ENCODE measurements at regions not wholly inside any gene's neighbourhood (a gene's known extent, or its start where the extent isn't known, plus 50 kb on each side); places are given as distances from the start of the nearest gene placed in this dataset.
"Not testable (repeated sequence)": the region's sequence is repeated elsewhere in the genome, so short reads cannot be mapped to it uniquely, and the experiment has no call there.

DNA sequence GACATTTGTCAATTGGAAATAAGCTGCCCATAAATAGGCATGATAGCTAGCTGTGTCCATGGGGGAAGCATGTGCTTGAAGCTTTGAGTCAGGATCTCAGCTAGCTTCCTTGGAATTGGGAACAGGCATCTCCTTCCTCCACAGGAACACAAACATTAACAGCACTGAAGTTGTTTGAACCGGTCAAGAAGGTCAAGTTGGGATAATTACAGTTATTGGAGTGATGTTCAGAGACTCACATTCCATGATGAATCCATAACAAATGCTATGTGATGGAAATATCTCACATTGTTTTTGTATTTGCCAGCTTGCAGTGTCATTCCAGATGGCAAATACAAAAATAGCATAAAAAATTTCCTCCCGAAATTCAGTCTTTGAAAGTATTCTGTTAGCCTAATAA, 347.6 kb upstream of the SMIM21 start:
- no peak for DNase-seq (ENCODE audit: extremely low read depth in 1 of 2, low read depth in 1 of 2)

GRCh38 chr18:75773618-75774017, 346.1 kb upstream of the SMIM21 start:
- DNase-seq (ENCODE audit: extremely low read depth in 1 of 2, low read depth in 1 of 2): no peak

GRCh38 chr18:75762758-75763157, 335.3 kb upstream of the SMIM21 start:
- DNase-seq (ENCODE audit: extremely low read depth in 1 of 2, low read depth in 1 of 2): no peak

DNA sequence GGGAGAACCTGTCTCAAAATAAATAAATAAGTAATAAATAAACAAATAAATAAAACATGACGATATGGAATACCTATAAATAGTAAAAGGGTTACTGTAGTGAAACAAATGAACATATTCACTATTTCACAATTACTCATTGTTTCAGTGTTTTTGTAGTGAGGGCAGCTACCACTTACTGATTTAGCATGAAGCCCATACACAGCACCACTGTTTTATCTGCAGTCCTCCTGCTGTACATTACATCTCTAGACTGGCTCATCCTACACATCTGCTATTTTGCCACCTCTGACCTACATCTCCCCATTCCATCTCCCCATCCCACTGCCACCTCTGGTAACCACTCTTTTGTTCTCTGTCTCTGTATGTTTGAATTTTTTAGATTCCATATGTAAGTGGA, 332.7 kb upstream of the SMIM21 start:
- no peak for DNase-seq (ENCODE audit: extremely low read depth in 1 of 2, low read depth in 1 of 2)

GRCh38 chr18:75757951-75758350, 330.4 kb upstream of the SMIM21 start:
- DNase-seq (ENCODE audit: extremely low read depth in 1 of 2, low read depth in 1 of 2): no peak

GRCh38 chr18:75754433-75754832, 326.9 kb upstream of the SMIM21 start:
- no peak for DNase-seq (ENCODE audit: extremely low read depth in 1 of 2, low read depth in 1 of 2)

- DNase-seq (ENCODE audit: extremely low read depth in 1 of 2, low read depth in 1 of 2): no peak
Observed at GRCh38 chr18:75753753-75754152, 326.2 kb upstream of the SMIM21 start.

- no peak for DNase-seq (ENCODE audit: extremely low read depth in 1 of 2, low read depth in 1 of 2)
Observed at GRCh38 chr18:75752740-75753263, 325.3 kb upstream of the SMIM21 start.

GRCh38 chr18:75745147-75745546, 317.6 kb upstream of the SMIM21 start:
- DNase-seq (ENCODE audit: extremely low read depth in 1 of 2, low read depth in 1 of 2): no peak

DNA sequence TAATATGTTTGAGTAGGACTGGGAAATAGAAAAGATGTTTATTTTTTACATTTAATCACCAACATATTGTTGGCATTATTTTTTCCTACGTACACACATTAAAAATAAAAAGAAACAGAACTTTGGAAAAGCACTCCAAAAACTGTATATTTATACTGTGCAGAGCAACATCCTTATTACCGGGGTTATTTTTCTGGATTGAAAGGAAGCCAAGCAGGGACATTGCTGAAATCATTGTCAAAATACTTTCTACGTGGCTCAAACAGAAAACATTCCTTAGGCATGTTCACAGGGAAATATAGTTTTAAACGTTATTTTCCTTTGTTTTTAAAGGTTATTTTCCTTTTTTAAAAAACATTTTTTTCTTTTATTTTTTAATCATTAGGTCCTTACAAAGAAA, 315.0 kb upstream of the SMIM21 start:
- no peak for DNase-seq (ENCODE audit: extremely low read depth in 1 of 2, low read depth in 1 of 2)

GRCh38 chr18:75739682-75740081, 312.2 kb upstream of the SMIM21 start:
- no peak for DNase-seq (ENCODE audit: extremely low read depth in 1 of 2, low read depth in 1 of 2)

DNA sequence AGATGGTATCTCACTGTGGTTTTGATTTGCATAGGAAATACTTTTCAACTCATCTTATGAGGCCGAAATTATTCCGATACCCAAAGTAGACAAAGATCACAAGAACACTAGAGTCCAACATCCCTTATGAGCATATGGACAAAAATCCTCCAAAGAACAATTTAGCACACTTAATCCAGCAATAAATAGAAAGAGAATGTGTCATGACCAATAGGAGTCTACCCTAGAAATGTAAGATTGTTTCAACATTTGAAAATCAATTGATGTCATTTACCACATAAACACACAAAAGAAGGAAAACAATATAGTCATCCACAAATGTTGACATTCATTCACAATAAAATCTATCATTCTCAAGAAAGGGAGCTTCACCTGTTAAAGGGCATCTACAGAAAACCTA, 307.8 kb upstream of the SMIM21 start:
- no peak for DNase-seq (ENCODE audit: extremely low read depth in 1 of 2, low read depth in 1 of 2)

DNA sequence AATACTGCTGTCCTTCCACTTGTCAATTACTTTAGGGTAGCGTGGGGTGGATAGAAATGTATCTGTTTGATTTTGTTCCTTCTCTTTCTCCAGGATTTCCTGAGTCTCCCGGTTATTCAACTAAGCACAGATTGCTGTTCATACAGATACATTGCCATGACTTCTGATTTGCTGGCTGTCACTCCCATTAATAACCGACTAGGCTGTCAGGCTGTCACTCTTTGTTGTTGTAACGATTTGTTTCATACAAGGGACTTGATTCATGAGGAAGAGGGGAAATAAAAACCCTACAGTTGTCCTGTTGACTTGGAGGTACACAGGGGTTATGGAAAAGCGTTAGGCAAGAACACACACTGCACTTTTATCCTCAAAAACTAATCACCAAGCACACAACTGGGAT, 302.7 kb upstream of the SMIM21 start:
- no peak for DNase-seq (ENCODE audit: extremely low read depth in 1 of 2, low read depth in 1 of 2)

DNA sequence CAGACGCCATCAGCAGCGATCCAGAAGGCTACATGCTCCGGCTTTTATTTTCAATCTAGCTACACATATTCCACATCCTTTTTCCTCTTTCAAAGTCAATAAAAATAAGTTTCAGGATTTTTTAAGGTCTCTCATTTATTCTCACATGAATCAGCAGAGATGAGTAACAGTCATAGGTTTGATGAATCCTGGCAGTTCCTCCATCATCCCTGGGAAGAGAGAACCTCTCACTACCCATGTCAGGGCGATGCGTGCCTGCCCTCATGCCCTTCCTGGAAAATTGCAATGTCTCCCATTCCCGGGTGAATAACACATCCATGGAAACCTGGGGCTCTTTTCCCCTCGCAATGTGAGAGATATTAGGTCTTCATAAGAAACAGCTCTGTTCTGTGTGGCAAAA, 301.1 kb upstream of the SMIM21 start:
- no peak for DNase-seq (ENCODE audit: extremely low read depth in 1 of 2, low read depth in 1 of 2)

DNA sequence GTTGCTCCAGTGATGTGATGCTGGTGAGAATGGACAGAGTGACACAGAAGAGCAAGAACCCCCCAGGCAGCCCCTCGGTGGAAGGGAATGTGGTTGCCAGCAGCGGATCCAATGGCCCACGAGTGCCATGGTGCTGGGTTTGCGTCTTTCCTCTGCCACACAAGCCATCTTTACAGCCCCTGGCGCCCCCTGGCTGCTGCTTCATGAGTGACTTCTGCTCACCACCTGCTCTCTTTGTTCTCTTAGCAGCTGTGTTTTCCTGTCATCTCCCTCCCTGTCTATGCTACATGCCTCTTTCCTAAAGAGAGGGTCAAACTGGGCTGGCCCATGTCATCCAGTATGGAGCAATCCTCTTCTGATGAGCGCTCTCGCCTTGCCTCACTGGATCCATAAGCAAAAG, 300.0 kb upstream of the SMIM21 start:
- peak in 1 of 2 donors; percentile 1 for DNase-seq (ENCODE audit: extremely low read depth in 1 of 2, low read depth in 1 of 2)

GRCh38 chr18:75723521-75724340, 296.2 kb upstream of the SMIM21 start:
- DNase-seq (ENCODE audit: extremely low read depth in 1 of 2, low read depth in 1 of 2): no peak

GRCh38 chr18:75714766-75715165, 287.3 kb upstream of the SMIM21 start:
- no peak for DNase-seq (ENCODE audit: extremely low read depth in 1 of 2, low read depth in 1 of 2)

- DNase-seq (ENCODE audit: extremely low read depth in 1 of 2, low read depth in 1 of 2): not testable (repeated sequence)
Observed at GRCh38 chr18:75712124-75712867, 284.8 kb upstream of the SMIM21 start.

- DNase-seq (ENCODE audit: extremely low read depth in 1 of 2, low read depth in 1 of 2): no peak
Observed at GRCh38 chr18:75700561-75700960, 273.1 kb upstream of the SMIM21 start.

DNA sequence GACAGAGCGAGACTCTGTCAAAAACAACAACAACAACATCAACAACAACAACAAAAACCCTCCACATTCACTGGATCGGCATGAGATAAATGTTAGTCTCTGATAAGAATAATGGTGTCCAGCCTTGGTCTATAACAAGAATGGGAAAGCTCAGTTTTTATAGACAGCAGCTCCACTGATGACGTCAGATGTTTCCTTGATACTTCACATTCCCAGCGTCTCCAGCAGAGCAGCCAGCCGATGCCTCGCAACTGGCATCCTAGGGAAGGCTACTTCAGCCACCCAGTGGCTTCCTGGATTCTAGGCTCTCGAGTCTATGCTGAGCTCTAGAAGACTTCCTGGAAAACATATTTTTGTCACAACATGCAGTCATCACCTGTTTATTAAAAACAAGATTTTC, 271.4 kb upstream of the SMIM21 start:
- no peak for DNase-seq (ENCODE audit: extremely low read depth in 1 of 2, low read depth in 1 of 2)

DNA sequence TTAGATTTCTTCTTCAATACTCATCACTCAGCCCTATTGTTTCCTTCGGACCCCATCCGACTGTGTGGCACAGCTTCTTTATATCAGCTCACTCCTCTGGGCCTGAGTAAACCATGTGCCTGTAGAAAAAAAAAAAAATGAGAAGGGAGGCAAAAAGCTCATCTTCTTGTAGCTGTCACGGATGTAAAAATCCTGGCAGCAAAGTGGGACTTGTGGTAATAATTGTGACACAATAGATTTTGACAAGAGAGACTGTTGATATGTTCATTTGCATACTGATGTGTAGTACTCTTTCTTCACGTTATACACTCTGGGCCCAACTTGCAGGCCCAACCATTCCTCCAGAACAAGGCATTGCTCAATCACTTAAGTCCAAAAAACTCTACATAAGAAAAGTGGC, 270.0 kb upstream of the SMIM21 start:
- DNase-seq (ENCODE audit: extremely low read depth in 1 of 2, low read depth in 1 of 2): no peak

DNA sequence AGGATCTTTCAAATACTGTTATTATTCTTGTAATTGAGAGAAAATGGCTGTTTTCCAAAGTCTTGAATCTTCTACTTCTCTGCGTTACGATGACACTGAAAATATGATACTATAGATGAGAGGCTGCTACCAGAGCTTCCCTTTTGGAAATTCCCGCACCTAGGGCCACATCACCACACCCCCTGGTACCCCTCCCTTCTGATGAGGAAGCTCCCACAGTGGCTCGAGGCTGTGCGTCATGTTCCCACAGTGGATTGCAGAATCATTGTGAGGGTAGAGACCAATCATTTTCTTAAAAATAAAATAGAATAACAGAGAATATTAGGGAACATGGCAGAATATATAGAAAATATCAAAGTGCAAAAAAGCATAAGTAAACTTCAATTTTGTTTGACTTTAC, 268.9 kb upstream of the SMIM21 start:
- DNase-seq (ENCODE audit: extremely low read depth in 1 of 2, low read depth in 1 of 2): no peak

Data from stimulated activated CD8-positive, alpha-beta memory T cell treated with anti-CD3 and anti-CD28 coated beads, Interleukin-7, amount 100 ng/mL, for 48 hours (primary cell).